ENCODE measurements at regions not wholly inside any gene's neighbourhood (a gene's known extent, or its start where the extent isn't known, plus 50 kb on each side); places are given as distances from the start of the nearest gene placed in this dataset.
A peak's percentile ranks its signal among the peaks of the same experiment; 100 is the strongest.

GRCh38 chr3:43796041-43796596 is 105.4 kb downstream of the ABHD5 start:
- TF ChIP-seq CTCF (conservative IDR thresholded peaks at IDR 0.05; ENCODE audit: low read depth, low read length): no peak
- no peak overlapping the region for H3K4me3 ChIP-seq (ENCODE audit: low read depth, low read length)
- no peak for DNase-seq (ENCODE audit: low read depth)

GRCh38 chr3:43797794-43798193 is 107.1 kb downstream of the ABHD5 start:
- no peak for DNase-seq (ENCODE audit: low read depth)
- no peak overlapping the region for H3K4me3 ChIP-seq (ENCODE audit: low read depth, low read length)
- TF ChIP-seq CTCF (conservative IDR thresholded peaks at IDR 0.05; ENCODE audit: low read depth, low read length): no peak

- no peak for TF ChIP-seq CTCF (conservative IDR thresholded peaks at IDR 0.05; ENCODE audit: low read depth, low read length)
- no peak overlapping the region for H3K4me3 ChIP-seq (ENCODE audit: low read depth, low read length)
- DNase-seq (ENCODE audit: low read depth): no peak
Observed at GRCh38 chr3:43810797-43811196, 120.1 kb downstream of the ABHD5 start.

GRCh38 chr3:43814461-43814860 is 123.7 kb downstream of the ABHD5 start:
- no peak for DNase-seq (ENCODE audit: low read depth)

GRCh38 chr3:43816372-43816771 is 125.6 kb downstream of the ABHD5 start:
- TF ChIP-seq CTCF (conservative IDR thresholded peaks at IDR 0.05; ENCODE audit: low read depth, low read length): no peak
- no peak overlapping the region for H3K4me3 ChIP-seq (ENCODE audit: low read depth, low read length)
- DNase-seq (ENCODE audit: low read depth): no peak

More at GRCh38 chr3:43814461-43814860, 123.7 kb downstream of the ABHD5 start:
- TF ChIP-seq CTCF (conservative IDR thresholded peaks at IDR 0.05; ENCODE audit: low read depth, low read length): no peak
- no peak overlapping the region for H3K4me3 ChIP-seq (ENCODE audit: low read depth, low read length)

GRCh38 chr3:43817064-43817463 is 126.3 kb downstream of the ABHD5 start:
- DNase-seq (ENCODE audit: low read depth): no peak
- no peak for TF ChIP-seq CTCF (conservative IDR thresholded peaks at IDR 0.05; ENCODE audit: low read depth, low read length)

GRCh38 chr3:43817825-43818224 is 127.1 kb downstream of the ABHD5 start:
- DNase-seq (ENCODE audit: low read depth): peak; percentile 76
- no peak overlapping the region for H3K4me3 ChIP-seq (ENCODE audit: low read depth, low read length)
- no peak for TF ChIP-seq CTCF (conservative IDR thresholded peaks at IDR 0.05; ENCODE audit: low read depth, low read length)

More at GRCh38 chr3:43817064-43817463, 126.3 kb downstream of the ABHD5 start:
- H3K4me3 ChIP-seq (ENCODE audit: low read depth, low read length): no peak overlapping the region

Data from epithelial cell of proximal tubule (primary cell).